ENCODE measurements at regions not wholly inside any gene's neighbourhood (a gene's known extent, or its start where the extent isn't known, plus 50 kb on each side); places are given as distances from the start of the nearest gene placed in this dataset.

DNA sequence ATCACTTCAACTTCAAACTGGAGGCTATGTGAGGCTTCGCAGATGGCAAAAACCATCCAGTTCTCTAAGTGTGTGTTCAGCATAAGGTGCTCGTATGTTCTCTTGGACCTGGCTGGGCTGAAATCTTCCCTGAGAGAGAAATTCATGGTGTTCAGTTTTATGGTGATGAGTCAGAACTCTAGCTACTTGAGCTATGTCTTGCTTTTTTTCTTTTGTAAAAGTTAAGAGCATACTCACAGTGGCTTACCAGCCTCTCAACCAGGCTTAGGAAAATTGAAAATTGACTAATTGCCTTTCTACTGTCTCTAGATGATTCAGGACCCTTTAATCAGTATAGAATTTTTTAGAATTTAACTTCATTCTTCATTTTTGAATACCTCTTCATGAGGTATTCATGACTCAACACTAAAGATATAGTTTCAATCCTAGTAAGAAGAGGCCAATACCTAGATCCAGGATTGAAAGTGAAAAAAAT lies 617.5 kb downstream of the TBL1XR1 start:
- WGBS, 2 donors (ENCODE audit: low coverage in 1 of 2) = 96 to 100% methylated on average over 2 of the region's 2 CpGs
- Histone ChIP-seq H3K4me1 (no peaks in the 10 kb centered on the region), H3K4me3 (no peak overlapping the region), H3K27ac (no peak overlapping the region), H3K36me3 (no peaks in the 10 kb centered on the region), H3K27me3 (no peaks in the 10 kb centered on the region), H3K9me3 (peaks cover 0 to 4% (median 0%) of the 10 kb centered on the region in 3 donors)
- TF ChIP-seq POLR2AphosphoS5 (IDR thresholded peaks at IDR 0.05) = no peak
- no peak for TF ChIP-seq EP300 (IDR thresholded peaks at IDR 0.05)
- TF ChIP-seq POLR2A (IDR thresholded peaks at IDR 0.05) = no peak
- TF ChIP-seq, protein P1, sequence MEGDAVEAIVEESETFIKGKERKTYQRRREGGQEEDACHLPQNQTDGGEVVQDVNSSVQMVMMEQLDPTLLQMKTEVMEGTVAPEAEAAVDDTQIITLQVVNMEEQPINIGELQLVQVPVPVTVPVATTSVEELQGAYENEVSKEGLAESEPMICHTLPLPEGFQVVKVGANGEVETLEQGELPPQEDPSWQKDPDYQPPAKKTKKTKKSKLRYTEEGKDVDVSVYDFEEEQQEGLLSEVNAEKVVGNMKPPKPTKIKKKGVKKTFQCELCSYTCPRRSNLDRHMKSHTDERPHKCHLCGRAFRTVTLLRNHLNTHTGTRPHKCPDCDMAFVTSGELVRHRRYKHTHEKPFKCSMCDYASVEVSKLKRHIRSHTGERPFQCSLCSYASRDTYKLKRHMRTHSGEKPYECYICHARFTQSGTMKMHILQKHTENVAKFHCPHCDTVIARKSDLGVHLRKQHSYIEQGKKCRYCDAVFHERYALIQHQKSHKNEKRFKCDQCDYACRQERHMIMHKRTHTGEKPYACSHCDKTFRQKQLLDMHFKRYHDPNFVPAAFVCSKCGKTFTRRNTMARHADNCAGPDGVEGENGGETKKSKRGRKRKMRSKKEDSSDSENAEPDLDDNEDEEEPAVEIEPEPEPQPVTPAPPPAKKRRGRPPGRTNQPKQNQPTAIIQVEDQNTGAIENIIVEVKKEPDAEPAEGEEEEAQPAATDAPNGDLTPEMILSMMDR (IDR thresholded peaks at IDR 0.05) = no peak
- ATAC-seq = no peak

DNA sequence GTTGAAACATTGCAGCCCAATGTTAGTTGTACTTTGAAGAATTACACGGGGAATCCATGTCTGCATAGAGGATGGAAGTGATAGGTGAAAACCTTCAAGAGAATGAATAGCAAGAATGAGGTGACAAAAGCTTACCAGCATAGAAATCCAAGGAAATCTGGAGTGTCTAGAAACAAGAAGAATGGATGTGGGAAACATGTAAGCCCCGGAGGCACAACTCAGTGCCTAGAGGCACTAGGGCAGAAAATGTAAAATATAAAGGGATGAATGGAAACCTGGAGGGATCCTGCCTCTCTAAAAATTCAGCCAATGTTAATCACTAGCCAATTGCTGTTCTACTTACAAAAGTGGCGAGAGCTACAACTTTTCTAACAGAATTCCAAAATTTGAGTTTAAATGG lies 619.0 kb downstream of the TBL1XR1 start:
- H3K9me3 ChIP-seq = no peaks in the 10 kb centered on the region
- TF ChIP-seq POLR2AphosphoS5 (IDR thresholded peaks at IDR 0.05) = no peak
- TF ChIP-seq, protein P1 (IDR thresholded peaks at IDR 0.05) = no peak
- TF ChIP-seq EP300 (IDR thresholded peaks at IDR 0.05) = no peak
- no peak for TF ChIP-seq POLR2A (IDR thresholded peaks at IDR 0.05)
- ATAC-seq = no peak
- H3K36me3 ChIP-seq = no peaks in the 10 kb centered on the region
- H3K4me1 ChIP-seq = no peaks in the 10 kb centered on the region
- no peaks in the 10 kb centered on the region for H3K27me3 ChIP-seq
- 94 to 95% methylated on average over 2 to 3 of the region's 3 CpGs for WGBS, 2 donors (ENCODE audit: low coverage in 1 of 2)
- H3K27ac ChIP-seq = no peak overlapping the region
- H3K4me3 ChIP-seq = no peak overlapping the region

DNA sequence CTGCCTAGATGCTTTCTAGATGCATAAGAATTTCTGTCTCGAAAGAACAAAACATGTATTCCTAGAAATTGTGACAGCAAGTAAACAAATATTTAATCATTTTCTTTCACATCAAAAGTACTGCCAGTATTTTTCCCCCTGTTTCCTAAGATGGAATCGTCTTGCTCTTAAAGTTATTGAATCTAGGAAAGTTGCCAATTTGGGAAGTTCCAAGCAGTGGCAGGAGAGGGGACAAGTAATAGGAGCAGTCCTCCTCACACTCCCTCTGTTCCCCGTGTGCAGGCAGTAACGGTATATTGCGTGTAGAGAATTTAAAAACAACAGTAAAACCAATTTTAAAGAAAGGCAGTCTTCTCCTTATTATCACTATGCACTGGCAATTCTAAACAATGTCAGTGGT lies 619.8 kb downstream of the TBL1XR1 start:
- 67 to 70% methylated on average over 5 of the region's 5 CpGs for WGBS, 2 donors (ENCODE audit: low coverage in 1 of 2)
- Histone ChIP-seq H3K9me3 (no peaks in the 10 kb centered on the region), H3K4me3 (no peak overlapping the region), H3K36me3 (no peaks in the 10 kb centered on the region), H3K27ac (no peak overlapping the region), H3K4me1 (no peaks in the 10 kb centered on the region), H3K27me3 (no peaks in the 10 kb centered on the region)
- ATAC-seq = no peak
- TF ChIP-seq POLR2AphosphoS5 (IDR thresholded peaks at IDR 0.05) (no peak), EP300 (IDR thresholded peaks at IDR 0.05) (no peak), POLR2A (IDR thresholded peaks at IDR 0.05) (no peak)
- TF ChIP-seq, protein P1 (IDR thresholded peaks at IDR 0.05) = no peak

DNA sequence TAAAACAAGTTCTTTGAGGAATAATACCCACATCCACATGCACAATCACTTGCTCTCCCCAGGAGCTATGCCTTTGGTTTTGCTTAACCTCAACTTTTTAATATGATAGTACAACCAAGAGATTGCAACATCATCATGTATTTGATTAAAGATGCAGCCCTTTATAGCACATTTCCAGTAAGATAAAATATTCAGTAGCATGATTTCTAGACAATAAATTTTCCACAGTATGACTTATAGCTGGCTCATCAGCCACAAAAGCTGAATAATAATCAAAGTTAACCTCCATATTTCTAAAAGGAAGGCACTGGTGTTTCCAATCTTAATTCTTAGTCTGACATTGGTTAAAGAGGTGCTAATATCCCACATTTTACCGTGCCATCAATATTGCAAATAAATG lies 622.5 kb downstream of the TBL1XR1 start:
- TF ChIP-seq POLR2AphosphoS5 (IDR thresholded peaks at IDR 0.05) (no peak), POLR2A (IDR thresholded peaks at IDR 0.05) (no peak), EP300 (IDR thresholded peaks at IDR 0.05) (no peak)
- TF ChIP-seq, protein P1 (IDR thresholded peaks at IDR 0.05) = no peak
- no peaks in the 10 kb centered on the region for H3K4me1 ChIP-seq
- no peak overlapping the region for H3K4me3 ChIP-seq
- no CpG with 5 or more reads among the region's 1 CpG for WGBS, 2 donors (ENCODE audit: low coverage in 1 of 2)
- no peaks in the 10 kb centered on the region for H3K27me3 ChIP-seq
- no peak overlapping the region for H3K27ac ChIP-seq
- H3K36me3 ChIP-seq = no peaks in the 10 kb centered on the region
- H3K9me3 ChIP-seq = no peaks in the 10 kb centered on the region
- no peak for ATAC-seq

DNA sequence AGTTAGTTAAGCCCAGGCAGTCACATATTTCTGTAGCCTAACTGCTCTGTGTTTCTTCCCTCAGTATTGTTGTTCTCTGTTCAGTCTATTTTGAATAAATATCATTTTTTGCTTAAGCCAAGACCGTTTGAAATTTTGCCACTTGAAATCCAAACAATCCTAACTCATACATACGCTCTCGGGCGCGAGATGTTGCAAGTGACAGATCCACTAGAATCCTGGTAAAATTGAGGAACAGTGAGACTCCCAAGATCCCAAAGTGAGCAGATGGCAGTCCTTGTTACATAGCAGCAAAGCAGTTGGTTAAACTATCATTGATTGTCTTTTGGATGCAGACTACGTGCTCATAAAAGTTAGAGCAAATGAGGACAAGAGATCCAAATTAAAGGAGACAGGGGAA lies 625.4 kb downstream of the TBL1XR1 start:
- TF ChIP-seq POLR2A (IDR thresholded peaks at IDR 0.05) = no peak
- TF ChIP-seq POLR2AphosphoS5 (IDR thresholded peaks at IDR 0.05) = no peak
- TF ChIP-seq, protein P1 (IDR thresholded peaks at IDR 0.05) = no peak
- no peak for TF ChIP-seq EP300 (IDR thresholded peaks at IDR 0.05)
- Histone ChIP-seq H3K4me1 (no peaks in the 10 kb centered on the region), H3K4me3 (no peak overlapping the region), H3K36me3 (no peaks in the 10 kb centered on the region), H3K27ac (no peak overlapping the region), H3K27me3 (no peaks in the 10 kb centered on the region), H3K9me3 (no peaks in the 10 kb centered on the region)
- ATAC-seq = no peak
- 76 to 83% methylated on average over 6 of the region's 6 CpGs for WGBS, 2 donors (ENCODE audit: low coverage in 1 of 2)

Measured in gastroesophageal sphincter (tissue), 4 donors.